Mammary epithelial cell (primary cell): ENCODE measurements at regions not wholly inside any gene's neighbourhood (a gene's known extent, or its start where the extent isn't known, plus 50 kb on each side); places are given as distances from the start of the nearest gene placed in this dataset.

ENCODE experiments used
- CTCF ChIP-seq, 2 donors: IDR thresholded peaks in 1 of 2; conservative IDR thresholded peaks in 1 of 2; 2 replicates each; pipeline ENCODE4 v1.5.1; 2011 to 2012; ENCODE audit warnings: inconsistent platforms in 2 of 2, low read length in 2 of 2, mild to moderate bottlenecking in 2 of 2, control low read depth in 1 of 2, low read depth in 1 of 2; ENCODE audit not compliant: insufficient read depth in 1 of 2; ENCODE audit errors: extremely low read depth in 1 of 2
- EZH2 ChIP-seq: IDR thresholded peaks from 2 replicates; pipeline ENCODE4 v1.6.1; 2012; ENCODE audit warnings: low read length, inconsistent platforms, borderline replicate concordance

GRCh38 chr10:31693491-31693890 lies 235.1 kb downstream of the ARHGAP12 start:
- no peak for TF ChIP-seq CTCF (conservative IDR thresholded peaks at IDR 0.05 in 1 of 2, IDR thresholded peaks at IDR 0.05 in 1 of 2; ENCODE audit: extremely low read depth in 1 of 2, insufficient read depth in 1 of 2, low read depth in 1 of 2, low read length in 2 of 2)
- no peak for TF ChIP-seq EZH2
